ENCODE measurements at regions not wholly inside any gene's neighbourhood (a gene's known extent, or its start where the extent isn't known, plus 50 kb on each side); places are given as distances from the start of the nearest gene placed in this dataset.
A peak's percentile ranks its signal among the peaks of the same experiment; 100 is the strongest.

DNA sequence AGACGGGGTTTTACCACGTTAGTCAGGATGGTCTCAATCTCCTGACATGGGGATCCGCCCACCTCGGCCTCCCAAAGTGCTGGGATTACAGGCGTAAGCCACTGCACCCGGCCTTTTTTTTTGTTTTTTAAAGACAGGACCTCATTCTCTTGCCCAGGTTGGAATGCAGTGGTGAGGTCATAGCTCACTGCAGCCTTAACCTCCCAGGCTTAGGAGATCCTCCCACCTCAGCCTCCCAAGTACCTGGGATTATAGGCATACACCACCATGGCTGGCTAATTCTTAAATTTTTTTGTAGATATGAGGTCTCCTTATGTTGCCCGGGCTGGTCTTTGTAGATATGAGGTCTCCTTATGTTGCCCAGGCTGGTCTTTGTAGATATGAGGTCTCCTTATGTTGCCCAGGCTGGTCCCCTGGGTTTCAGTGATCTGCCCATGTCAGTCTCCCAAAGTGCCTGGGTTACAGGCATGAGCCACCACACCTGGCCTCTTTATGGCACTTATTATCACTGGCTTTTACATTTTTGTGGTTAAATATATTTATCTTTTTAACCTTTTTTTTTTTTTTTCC lies 82.3 kb upstream of the RNU6-1 start:
- Histone ChIP-seq H3K4me3 (no peak overlapping the region), H3K27ac (peak overlapping the region in 1 of 2 donors; percentile 65), H3K27me3 (no peaks in the 10 kb centered on the region), H3K9me3 (no peaks in the 10 kb centered on the region), H3K4me1 (peaks cover 0 to 78% (median 24%) of the 10 kb centered on the region in 4 donors), H3K36me3 (no peaks in the 10 kb centered on the region)
- TF ChIP-seq, protein P1, sequence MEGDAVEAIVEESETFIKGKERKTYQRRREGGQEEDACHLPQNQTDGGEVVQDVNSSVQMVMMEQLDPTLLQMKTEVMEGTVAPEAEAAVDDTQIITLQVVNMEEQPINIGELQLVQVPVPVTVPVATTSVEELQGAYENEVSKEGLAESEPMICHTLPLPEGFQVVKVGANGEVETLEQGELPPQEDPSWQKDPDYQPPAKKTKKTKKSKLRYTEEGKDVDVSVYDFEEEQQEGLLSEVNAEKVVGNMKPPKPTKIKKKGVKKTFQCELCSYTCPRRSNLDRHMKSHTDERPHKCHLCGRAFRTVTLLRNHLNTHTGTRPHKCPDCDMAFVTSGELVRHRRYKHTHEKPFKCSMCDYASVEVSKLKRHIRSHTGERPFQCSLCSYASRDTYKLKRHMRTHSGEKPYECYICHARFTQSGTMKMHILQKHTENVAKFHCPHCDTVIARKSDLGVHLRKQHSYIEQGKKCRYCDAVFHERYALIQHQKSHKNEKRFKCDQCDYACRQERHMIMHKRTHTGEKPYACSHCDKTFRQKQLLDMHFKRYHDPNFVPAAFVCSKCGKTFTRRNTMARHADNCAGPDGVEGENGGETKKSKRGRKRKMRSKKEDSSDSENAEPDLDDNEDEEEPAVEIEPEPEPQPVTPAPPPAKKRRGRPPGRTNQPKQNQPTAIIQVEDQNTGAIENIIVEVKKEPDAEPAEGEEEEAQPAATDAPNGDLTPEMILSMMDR (IDR thresholded peaks at IDR 0.05), result no peak
- no peak for DNase-seq
- intact Hi-C loops (cut with DNase I; ENCODE audit: low total_unique reads), result no loop called here

DNA sequence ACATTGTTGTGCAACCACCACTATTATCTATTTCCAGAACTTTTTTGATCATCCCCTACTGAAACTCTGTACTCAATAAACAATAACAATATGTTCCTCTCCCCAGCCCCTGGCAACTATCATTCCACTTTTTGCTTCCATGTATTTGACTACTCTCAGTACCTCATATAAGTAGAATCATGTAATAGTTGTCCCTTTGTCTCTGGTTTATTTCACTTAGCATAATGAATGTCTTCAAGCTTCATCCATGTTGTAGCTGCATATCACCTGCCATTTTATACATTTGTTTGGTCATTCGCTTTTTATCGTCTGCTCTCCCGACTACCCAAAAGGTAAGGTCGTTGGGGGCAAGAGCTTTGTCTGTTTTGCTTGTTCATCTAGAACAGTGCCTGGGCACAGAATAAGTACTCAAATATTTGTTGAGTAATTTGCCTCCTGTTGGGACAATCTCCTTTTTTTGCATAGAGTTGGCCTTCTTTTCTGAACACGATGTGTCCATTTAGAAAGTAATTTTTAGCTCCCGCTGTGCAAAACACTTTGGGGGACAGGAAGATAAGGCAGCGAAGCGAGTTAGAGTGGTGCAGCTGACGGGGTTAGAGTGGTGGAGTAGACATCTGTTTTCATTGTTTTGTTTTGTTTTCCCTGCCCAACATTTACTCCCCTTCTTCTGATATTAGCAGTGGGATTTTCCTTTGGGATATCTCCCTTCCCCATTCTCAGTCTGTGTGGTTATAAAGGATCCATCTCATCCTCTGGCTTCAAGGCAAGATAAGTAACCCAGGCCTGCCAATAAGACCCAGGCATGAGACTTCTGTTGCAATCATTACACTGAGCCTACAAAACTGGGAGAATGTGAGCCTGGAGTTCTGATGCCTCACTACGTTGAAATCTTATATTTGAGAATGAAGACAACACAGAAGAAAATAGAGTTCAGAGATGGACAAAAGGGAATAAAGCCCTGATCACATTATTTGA lies 83.4 kb upstream of the RNU6-1 start:
- H3K4me3 ChIP-seq, result no peak overlapping the region
- H3K27ac ChIP-seq, result peak overlapping the region; percentile 65 to 71
- intact Hi-C loops (cut with DNase I; ENCODE audit: low total_unique reads), result no loop called here
- no peaks in the 10 kb centered on the region for H3K36me3 ChIP-seq
- no peaks in the 10 kb centered on the region for H3K27me3 ChIP-seq
- no peaks in the 10 kb centered on the region for H3K9me3 ChIP-seq
- TF ChIP-seq, protein P1 (IDR thresholded peaks at IDR 0.05), result no peak
- DNase-seq, result peak in 1 of 2 donors; percentile 65
- H3K4me1 ChIP-seq, result peaks cover 0 to 78% (median 23%) of the 10 kb centered on the region in 4 donors

DNA sequence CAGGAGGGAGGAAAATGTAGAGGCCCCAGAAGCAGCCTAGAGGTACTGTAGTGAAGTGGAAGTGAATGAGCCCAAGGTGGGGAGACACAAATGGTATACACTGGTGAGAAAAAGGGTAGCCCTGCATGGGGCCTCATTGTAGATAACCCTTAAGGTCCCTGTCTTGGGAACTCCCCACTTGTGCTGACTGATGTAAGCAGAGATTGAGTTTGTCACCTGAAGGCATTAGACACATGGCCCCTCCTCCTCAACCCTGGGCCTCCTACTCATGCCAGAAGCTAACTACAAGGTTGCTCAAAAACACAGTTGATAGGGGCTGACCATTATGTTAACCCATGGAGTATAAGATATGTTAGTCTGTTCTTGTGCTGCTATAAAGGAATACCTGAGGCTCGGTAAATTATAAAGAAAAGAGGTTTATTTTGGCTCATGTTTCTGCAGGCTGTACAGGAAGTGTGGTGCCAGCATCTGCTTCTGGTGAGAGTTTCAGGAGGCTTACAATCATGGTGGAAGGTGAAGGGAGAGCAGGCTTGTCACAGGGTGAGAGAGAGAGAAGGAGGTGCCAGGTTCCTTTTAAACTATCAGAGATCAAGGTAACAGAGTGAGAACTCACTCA lies 84.6 kb upstream of the RNU6-1 start:
- H3K4me3 ChIP-seq, result no peak overlapping the region

DNA sequence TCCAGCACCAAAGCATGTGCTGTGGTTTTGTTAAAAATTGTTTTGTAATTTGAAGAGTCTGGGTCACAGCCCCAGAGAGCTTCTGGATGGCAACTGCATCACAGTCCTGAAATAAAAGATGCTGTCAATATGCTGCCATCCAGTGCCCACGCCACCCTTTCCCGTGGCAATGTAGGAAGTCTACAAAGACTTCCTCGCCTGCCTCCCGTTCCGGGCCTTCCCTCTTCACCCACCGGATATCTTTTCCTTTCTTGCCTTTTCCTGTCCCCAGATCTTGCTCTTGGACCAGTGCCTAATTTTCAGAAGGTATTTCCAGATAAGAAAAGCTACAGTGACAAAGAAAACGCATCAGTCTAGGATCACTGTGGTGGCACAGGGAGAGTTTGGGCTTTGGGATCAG lies 85.3 kb upstream of the RNU6-1 start:
- intact Hi-C loops (cut with DNase I; ENCODE audit: low total_unique reads), result no loop called here
- TF ChIP-seq, protein P1 (IDR thresholded peaks at IDR 0.05), result no peak
- no peaks in the 10 kb centered on the region for H3K27me3 ChIP-seq
- peaks cover 0 to 84% (median 25%) of the 10 kb centered on the region in 4 donors for H3K4me1 ChIP-seq
- no peaks in the 10 kb centered on the region for H3K9me3 ChIP-seq
- peak overlapping the region; percentile 65 to 71 for H3K27ac ChIP-seq
- H3K4me3 ChIP-seq, result no peak overlapping the region
- H3K36me3 ChIP-seq, result no peaks in the 10 kb centered on the region
- DNase-seq, result no peak

More for the DNA sequence above, 84.6 kb upstream of the RNU6-1 start:
- TF ChIP-seq, protein P1 (IDR thresholded peaks at IDR 0.05), result no peak
- Histone ChIP-seq H3K27me3 (no peaks in the 10 kb centered on the region), H3K27ac (peak overlapping the region; percentile 65 to 71), H3K36me3 (no peaks in the 10 kb centered on the region), H3K4me1 (peaks cover 0 to 78% (median 25%) of the 10 kb centered on the region in 4 donors), H3K9me3 (no peaks in the 10 kb centered on the region)
- DNase-seq, result no peak
- intact Hi-C loops (cut with DNase I; ENCODE audit: low total_unique reads), result no loop called here

DNA sequence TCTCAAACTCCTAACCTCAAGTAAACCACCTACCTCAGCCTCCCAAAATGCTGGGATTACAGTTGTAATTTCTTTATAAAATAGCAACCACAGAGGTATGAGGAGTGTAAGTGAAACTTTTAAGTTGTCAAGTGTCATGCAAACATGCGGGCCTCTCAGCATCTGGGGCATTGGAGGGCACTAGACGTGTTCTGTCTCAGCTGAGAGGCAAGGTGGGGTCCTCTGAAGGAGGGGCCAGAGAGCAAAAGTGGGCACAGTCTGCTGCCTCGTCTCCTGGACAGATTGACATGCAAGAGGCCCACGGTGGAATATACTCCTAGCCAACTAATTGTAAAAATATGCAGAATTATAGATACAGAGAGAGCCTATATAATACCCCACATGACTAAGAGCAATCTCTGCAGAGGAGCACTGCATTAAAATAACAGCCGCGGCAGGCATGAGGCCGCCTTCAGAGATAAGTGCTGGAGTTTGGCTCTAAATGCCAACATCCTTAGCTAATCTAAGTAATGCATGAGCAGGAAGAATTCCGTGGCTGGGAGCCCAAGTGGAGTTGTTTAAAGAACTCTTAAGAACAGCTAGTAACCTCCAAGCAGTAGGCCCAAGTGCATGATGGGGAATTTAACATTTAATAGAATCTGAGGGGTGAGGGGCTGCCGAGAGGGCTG lies 87.8 kb upstream of the RNU6-1 start:
- no peak overlapping the region for H3K4me3 ChIP-seq

More for the DNA sequence above, 87.8 kb upstream of the RNU6-1 start:
- Histone ChIP-seq H3K4me1 (peaks cover 0 to 84% (median 27%) of the 10 kb centered on the region in 4 donors), H3K27me3 (no peaks in the 10 kb centered on the region), H3K9me3 (no peaks in the 10 kb centered on the region), H3K36me3 (no peaks in the 10 kb centered on the region), H3K27ac (peak overlapping the region; percentile 62 to 70)
- DNase-seq, result peak; percentile 75 to 91
- TF ChIP-seq, protein P1 (IDR thresholded peaks at IDR 0.05), result no peak
- intact Hi-C loops (cut with DNase I; ENCODE audit: low total_unique reads), result no loop called here

All from tibial artery (tissue), 4 donors.